ENCODE measurements at regions not wholly inside any gene's neighbourhood (a gene's known extent, or its start where the extent isn't known, plus 50 kb on each side); places are given as distances from the start of the nearest gene placed in this dataset.

- TF ChIP-seq EZH2 (IDR thresholded peaks at IDR 0.05; ENCODE audit: low read length, missing control alignments) = no peak
- TF ChIP-seq, protein P1, sequence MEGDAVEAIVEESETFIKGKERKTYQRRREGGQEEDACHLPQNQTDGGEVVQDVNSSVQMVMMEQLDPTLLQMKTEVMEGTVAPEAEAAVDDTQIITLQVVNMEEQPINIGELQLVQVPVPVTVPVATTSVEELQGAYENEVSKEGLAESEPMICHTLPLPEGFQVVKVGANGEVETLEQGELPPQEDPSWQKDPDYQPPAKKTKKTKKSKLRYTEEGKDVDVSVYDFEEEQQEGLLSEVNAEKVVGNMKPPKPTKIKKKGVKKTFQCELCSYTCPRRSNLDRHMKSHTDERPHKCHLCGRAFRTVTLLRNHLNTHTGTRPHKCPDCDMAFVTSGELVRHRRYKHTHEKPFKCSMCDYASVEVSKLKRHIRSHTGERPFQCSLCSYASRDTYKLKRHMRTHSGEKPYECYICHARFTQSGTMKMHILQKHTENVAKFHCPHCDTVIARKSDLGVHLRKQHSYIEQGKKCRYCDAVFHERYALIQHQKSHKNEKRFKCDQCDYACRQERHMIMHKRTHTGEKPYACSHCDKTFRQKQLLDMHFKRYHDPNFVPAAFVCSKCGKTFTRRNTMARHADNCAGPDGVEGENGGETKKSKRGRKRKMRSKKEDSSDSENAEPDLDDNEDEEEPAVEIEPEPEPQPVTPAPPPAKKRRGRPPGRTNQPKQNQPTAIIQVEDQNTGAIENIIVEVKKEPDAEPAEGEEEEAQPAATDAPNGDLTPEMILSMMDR (conservative IDR thresholded peaks at IDR 0.05 in 1 of 2, IDR thresholded peaks at IDR 0.05 in 1 of 2; ENCODE audit: low read depth in 1 of 2, low read length in 2 of 2) = no peak
- no peak overlapping the region for H3K4me2 ChIP-seq (ENCODE audit: extremely low read depth, insufficient read depth, low read length)
- no peak overlapping the region for H2AFZ ChIP-seq (ENCODE audit: low read length)
- H3K27ac ChIP-seq (ENCODE audit: insufficient read depth, low read length) = no peak overlapping the region
- H3K4me3 ChIP-seq (replicated peaks in 1 of 4; ENCODE audit: control extremely low read depth in 1 of 4, insufficient read depth in 1 of 4, low read depth in 3 of 4, low read length in 4 of 4) = no peak overlapping the region
- no peaks in the 10 kb centered on the region for H3K79me2 ChIP-seq (ENCODE audit: control insufficient read depth, insufficient read depth, low read length)
- no peak overlapping the region for H3K9ac ChIP-seq (ENCODE audit: insufficient read depth, low read length)
- DNase-seq (ENCODE audit: low read depth in 2 of 2) = no peak
- no peaks in the 10 kb centered on the region for H4K20me1 ChIP-seq (ENCODE audit: control insufficient read depth, extremely low read depth, insufficient read depth, low read length)
- H3K27me3 ChIP-seq (ENCODE audit: control insufficient read depth, insufficient read depth, low read length) = no peaks in the 10 kb centered on the region
- no peaks in the 10 kb centered on the region for H3K9me3 ChIP-seq (ENCODE audit: control insufficient read depth, insufficient read depth, low read depth, low read length)
- H3K36me3 ChIP-seq (ENCODE audit: control insufficient read depth, insufficient read depth, low read length) = no peaks in the 10 kb centered on the region
- H3K4me1 ChIP-seq (ENCODE audit: control insufficient read depth, extremely low read depth, insufficient read depth, low read length) = no peaks in the 10 kb centered on the region
Observed at GRCh38 chr18:28777756-28778155, 600.8 kb upstream of the CDH2 start.

- H4K20me1 ChIP-seq (ENCODE audit: control insufficient read depth, extremely low read depth, insufficient read depth, low read length) = no peaks in the 10 kb centered on the region
- no peaks in the 10 kb centered on the region for H3K79me2 ChIP-seq (ENCODE audit: control insufficient read depth, insufficient read depth, low read length)
- no peak overlapping the region for H3K4me3 ChIP-seq (replicated peaks in 1 of 4; ENCODE audit: control extremely low read depth in 1 of 4, insufficient read depth in 1 of 4, low read depth in 3 of 4, low read length in 4 of 4)
- H3K36me3 ChIP-seq (ENCODE audit: control insufficient read depth, insufficient read depth, low read length) = no peaks in the 10 kb centered on the region
- no peaks in the 10 kb centered on the region for H3K9me3 ChIP-seq (ENCODE audit: control insufficient read depth, insufficient read depth, low read depth, low read length)
- no peak overlapping the region for H3K4me2 ChIP-seq (ENCODE audit: extremely low read depth, insufficient read depth, low read length)
- H3K4me1 ChIP-seq (ENCODE audit: control insufficient read depth, extremely low read depth, insufficient read depth, low read length) = no peaks in the 10 kb centered on the region
- TF ChIP-seq, protein P1 (conservative IDR thresholded peaks at IDR 0.05 in 1 of 2, IDR thresholded peaks at IDR 0.05 in 1 of 2; ENCODE audit: low read depth in 1 of 2, low read length in 2 of 2) = no peak
- TF ChIP-seq EZH2 (IDR thresholded peaks at IDR 0.05; ENCODE audit: low read length, missing control alignments) = no peak
- no peak overlapping the region for H3K9ac ChIP-seq (ENCODE audit: insufficient read depth, low read length)
- no peak for DNase-seq (ENCODE audit: low read depth in 2 of 2)
- H2AFZ ChIP-seq (ENCODE audit: low read length) = no peak overlapping the region
- no peaks in the 10 kb centered on the region for H3K27me3 ChIP-seq (ENCODE audit: control insufficient read depth, insufficient read depth, low read length)
- no peak overlapping the region for H3K27ac ChIP-seq (ENCODE audit: insufficient read depth, low read length)
Observed at GRCh38 chr18:28771849-28772248, 594.9 kb upstream of the CDH2 start.

DNA sequence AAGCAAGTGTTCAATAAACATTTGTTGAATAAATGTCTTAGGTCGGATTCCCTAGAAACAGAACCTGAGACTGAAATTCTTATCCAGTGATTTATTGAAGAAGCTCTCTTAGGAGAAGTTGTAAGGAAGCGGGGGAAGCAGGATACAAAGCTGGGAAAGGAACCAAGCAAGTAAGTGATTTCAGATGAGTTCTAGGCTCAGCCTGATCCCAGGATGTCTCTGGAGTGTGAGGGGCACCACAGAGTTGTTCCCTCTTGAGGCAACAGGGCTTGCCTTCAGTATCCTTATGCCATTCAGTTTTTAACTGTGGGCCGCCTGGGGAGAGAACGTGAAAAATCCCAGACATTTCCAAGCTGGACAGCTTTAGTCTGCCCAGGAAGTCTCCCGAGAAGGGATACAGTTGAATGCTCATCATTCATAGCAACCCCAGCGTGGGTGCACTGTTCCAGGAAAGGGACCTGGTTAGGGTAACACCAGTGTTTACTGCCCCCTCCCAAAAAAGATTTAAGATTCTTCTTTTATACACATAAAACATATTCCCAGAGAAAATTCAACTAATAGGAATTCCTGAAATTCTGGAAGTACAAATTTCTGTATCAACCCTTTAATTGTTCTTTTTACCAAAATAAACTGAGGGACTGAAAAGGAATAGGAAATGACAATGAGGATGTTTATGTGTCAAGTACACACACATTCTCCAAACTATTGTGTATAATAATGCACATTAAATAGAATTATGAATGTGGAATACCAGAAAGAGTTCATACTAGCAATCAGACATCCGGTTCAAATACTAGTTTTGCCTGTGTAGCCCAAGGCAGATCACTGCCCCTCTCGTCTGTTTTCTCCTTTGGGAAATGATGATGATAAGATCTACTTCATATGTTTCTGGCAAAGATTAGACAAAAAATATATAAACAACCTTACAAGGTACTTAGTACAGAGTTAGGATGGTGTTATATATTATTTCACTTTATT lies 592.1 kb upstream of the CDH2 start:
- Histone ChIP-seq H3K4me2 (ENCODE audit: extremely low read depth, insufficient read depth, low read length) (no peak overlapping the region), H3K9me3 (ENCODE audit: control insufficient read depth, insufficient read depth, low read depth, low read length) (no peaks in the 10 kb centered on the region), H2AFZ (ENCODE audit: low read length) (no peak overlapping the region), H3K27ac (ENCODE audit: insufficient read depth, low read length) (no peak overlapping the region), H3K4me1 (ENCODE audit: control insufficient read depth, extremely low read depth, insufficient read depth, low read length) (no peaks in the 10 kb centered on the region), H3K36me3 (ENCODE audit: control insufficient read depth, insufficient read depth, low read length) (no peaks in the 10 kb centered on the region), H3K79me2 (ENCODE audit: control insufficient read depth, insufficient read depth, low read length) (no peaks in the 10 kb centered on the region), H3K4me3 (replicated peaks in 1 of 4; ENCODE audit: control extremely low read depth in 1 of 4, insufficient read depth in 1 of 4, low read depth in 3 of 4, low read length in 4 of 4) (no peak overlapping the region), H3K27me3 (ENCODE audit: control insufficient read depth, insufficient read depth, low read length) (no peaks in the 10 kb centered on the region), H3K9ac (ENCODE audit: insufficient read depth, low read length) (no peak overlapping the region), H4K20me1 (ENCODE audit: control insufficient read depth, extremely low read depth, insufficient read depth, low read length) (no peaks in the 10 kb centered on the region)
- peak in 1 of 2 donors; percentile 34 for DNase-seq (ENCODE audit: low read depth in 2 of 2)
- TF ChIP-seq, protein P1 (conservative IDR thresholded peaks at IDR 0.05 in 1 of 2, IDR thresholded peaks at IDR 0.05 in 1 of 2; ENCODE audit: low read depth in 1 of 2, low read length in 2 of 2) = no peak
- TF ChIP-seq EZH2 (IDR thresholded peaks at IDR 0.05; ENCODE audit: low read length, missing control alignments) = no peak

Measured in fibroblast of lung (primary cell).